ENCODE measurements at regions not wholly inside any gene's neighbourhood (a gene's known extent, or its start where the extent isn't known, plus 50 kb on each side); places are given as distances from the start of the nearest gene placed in this dataset.

DNA sequence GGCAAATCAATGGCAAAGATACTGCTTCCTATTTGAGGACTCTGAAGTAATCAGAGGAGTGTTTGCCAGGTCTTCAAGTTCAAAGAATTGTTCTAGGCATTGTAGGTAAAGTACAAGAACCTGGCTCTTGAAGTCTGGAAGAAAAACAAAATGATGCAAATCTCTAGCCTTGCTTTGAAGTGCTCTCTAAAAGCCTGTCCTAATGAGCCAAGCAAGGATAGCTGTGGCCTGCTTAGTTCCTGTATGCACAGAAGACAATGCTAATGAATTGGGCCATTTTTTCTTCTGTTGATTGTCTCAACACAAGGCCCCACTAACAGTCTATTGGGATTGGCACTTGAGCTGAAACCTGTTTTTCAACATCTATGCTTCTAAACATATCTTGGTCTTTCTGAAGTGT is 165.0 kb upstream of the POU3F2 start:
- H3K27ac ChIP-seq (ENCODE audit: low read length in 2 of 2): no peak overlapping the region
- no peak overlapping the region for H3K9ac ChIP-seq (ENCODE audit: low read length)
- POLR2A ChIA-PET: no interaction called here
- TF ChIP-seq, protein P1, sequence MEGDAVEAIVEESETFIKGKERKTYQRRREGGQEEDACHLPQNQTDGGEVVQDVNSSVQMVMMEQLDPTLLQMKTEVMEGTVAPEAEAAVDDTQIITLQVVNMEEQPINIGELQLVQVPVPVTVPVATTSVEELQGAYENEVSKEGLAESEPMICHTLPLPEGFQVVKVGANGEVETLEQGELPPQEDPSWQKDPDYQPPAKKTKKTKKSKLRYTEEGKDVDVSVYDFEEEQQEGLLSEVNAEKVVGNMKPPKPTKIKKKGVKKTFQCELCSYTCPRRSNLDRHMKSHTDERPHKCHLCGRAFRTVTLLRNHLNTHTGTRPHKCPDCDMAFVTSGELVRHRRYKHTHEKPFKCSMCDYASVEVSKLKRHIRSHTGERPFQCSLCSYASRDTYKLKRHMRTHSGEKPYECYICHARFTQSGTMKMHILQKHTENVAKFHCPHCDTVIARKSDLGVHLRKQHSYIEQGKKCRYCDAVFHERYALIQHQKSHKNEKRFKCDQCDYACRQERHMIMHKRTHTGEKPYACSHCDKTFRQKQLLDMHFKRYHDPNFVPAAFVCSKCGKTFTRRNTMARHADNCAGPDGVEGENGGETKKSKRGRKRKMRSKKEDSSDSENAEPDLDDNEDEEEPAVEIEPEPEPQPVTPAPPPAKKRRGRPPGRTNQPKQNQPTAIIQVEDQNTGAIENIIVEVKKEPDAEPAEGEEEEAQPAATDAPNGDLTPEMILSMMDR (IDR thresholded peaks at IDR 0.05): no peak
- TF ChIP-seq EZH2 (IDR thresholded peaks at IDR 0.05; ENCODE audit: borderline replicate concordance, insufficient read depth, low read depth, low read length, poor library complexity, severe bottlenecking): no peak
- H3K27me3 ChIP-seq (replicated peaks in 1 of 4; ENCODE audit: control extremely low read depth in 1 of 4, control insufficient read depth in 3 of 4, insufficient read depth in 4 of 4, low read length in 3 of 4): no peaks in the 10 kb centered on the region
- H3K4me1 Mint-ChIP-seq: no peaks in the 10 kb centered on the region
- no peak for DNase-seq
- no peak overlapping the region for H3K27ac Mint-ChIP-seq
- H3K9me3 ChIP-seq (ENCODE audit: control extremely low read depth in 1 of 3, control insufficient read depth in 2 of 3, insufficient read depth in 1 of 3, low read length in 2 of 3): no peaks in the 10 kb centered on the region
- H3K9me3 Mint-ChIP-seq (ENCODE audit: insufficient read depth): no peaks in the 10 kb centered on the region
- ATAC-seq (ENCODE audit: low read depth): no peak
- no peak overlapping the region for H3K4me2 ChIP-seq (replicated peaks; ENCODE audit: low read depth, low read length, poor library complexity, severe bottlenecking)
- H3K79me2 ChIP-seq (ENCODE audit: control insufficient read depth, insufficient read depth, low read length): no peaks in the 10 kb centered on the region
- CTCF ChIA-PET: no interaction called here
- no peaks in the 10 kb centered on the region for H3K36me3 ChIP-seq (replicated peaks in 1 of 2; ENCODE audit: control extremely low read depth in 1 of 2, control insufficient read depth in 1 of 2, extremely low read depth in 1 of 2, insufficient read depth in 2 of 2, low read length in 1 of 2)
- H3K27me3 Mint-ChIP-seq: no peaks in the 10 kb centered on the region
- H3K4me3 ChIP-seq (ENCODE audit: control extremely low read depth in 1 of 5, extremely low read depth in 1 of 5, insufficient read depth in 1 of 5, low read depth in 2 of 5, low read length in 4 of 5): no peak overlapping the region
- intact Hi-C loops (cut with micrococcal nuclease): no loop called here
- no peaks in the 10 kb centered on the region for H4K20me1 ChIP-seq (ENCODE audit: control insufficient read depth, insufficient read depth, low read length, poor library complexity, severe bottlenecking)
- no peak overlapping the region for H3K4me3 Mint-ChIP-seq
- H2AFZ ChIP-seq (ENCODE audit: insufficient read depth, low read depth, low read length, poor library complexity, severe bottlenecking): no peak overlapping the region
- H3K4me1 ChIP-seq (ENCODE audit: control insufficient read depth in 2 of 2, insufficient read depth in 2 of 2, low read length in 2 of 2): no peaks in the 10 kb centered on the region

DNA sequence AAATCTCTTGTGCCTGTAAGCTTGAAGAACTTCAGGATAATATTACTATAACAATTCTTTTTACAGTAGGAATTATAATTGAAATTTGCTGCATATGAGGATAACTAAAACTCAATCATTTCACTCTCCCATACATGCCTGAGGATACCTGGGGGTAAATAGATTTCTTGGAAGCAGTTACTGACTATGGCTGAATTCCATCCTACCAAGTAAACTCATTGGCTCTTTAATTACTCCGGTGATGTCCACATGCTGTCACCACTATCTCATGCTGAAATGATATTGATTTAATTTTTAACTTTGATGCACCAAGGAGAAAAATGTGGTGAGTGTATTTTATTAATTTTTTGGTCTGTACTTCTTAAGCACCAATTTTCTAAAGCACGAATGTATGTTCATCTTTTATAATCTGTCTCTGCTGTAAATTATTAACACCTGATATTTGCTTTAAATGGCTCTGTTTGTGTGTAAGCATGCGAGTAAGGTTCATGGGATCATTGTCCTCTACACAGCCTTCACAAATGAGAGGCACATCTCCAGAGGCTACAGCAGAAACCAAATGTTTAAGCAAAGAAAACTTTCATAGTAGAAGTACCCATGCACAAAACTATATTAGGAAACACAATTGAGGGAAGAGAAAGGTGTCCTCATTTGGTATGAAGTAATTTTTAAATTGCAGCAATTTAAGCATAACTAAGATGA is 164.2 kb upstream of the POU3F2 start:
- Histone ChIP-seq H3K4me2 (replicated peaks; ENCODE audit: low read depth, low read length, poor library complexity, severe bottlenecking) (no peak overlapping the region), H4K20me1 (ENCODE audit: control insufficient read depth, insufficient read depth, low read length, poor library complexity, severe bottlenecking) (no peaks in the 10 kb centered on the region), H3K36me3 (replicated peaks in 1 of 2; ENCODE audit: control extremely low read depth in 1 of 2, control insufficient read depth in 1 of 2, extremely low read depth in 1 of 2, insufficient read depth in 2 of 2, low read length in 1 of 2) (no peaks in the 10 kb centered on the region), H2AFZ (ENCODE audit: insufficient read depth, low read depth, low read length, poor library complexity, severe bottlenecking) (no peak overlapping the region), H3K79me2 (ENCODE audit: control insufficient read depth, insufficient read depth, low read length) (no peaks in the 10 kb centered on the region), H3K4me3 (ENCODE audit: control extremely low read depth in 1 of 5, extremely low read depth in 1 of 5, insufficient read depth in 1 of 5, low read depth in 2 of 5, low read length in 4 of 5) (no peak overlapping the region), H3K4me1 (ENCODE audit: control insufficient read depth in 2 of 2, insufficient read depth in 2 of 2, low read length in 2 of 2) (no peaks in the 10 kb centered on the region), H3K9ac (ENCODE audit: low read length) (no peak overlapping the region), H3K9me3 (ENCODE audit: control extremely low read depth in 1 of 3, control insufficient read depth in 2 of 3, insufficient read depth in 1 of 3, low read length in 2 of 3) (no peaks in the 10 kb centered on the region), H3K27me3 (replicated peaks in 1 of 4; ENCODE audit: control extremely low read depth in 1 of 4, control insufficient read depth in 3 of 4, insufficient read depth in 4 of 4, low read length in 3 of 4) (no peaks in the 10 kb centered on the region), H3K27ac (ENCODE audit: low read length in 2 of 2) (no peak overlapping the region)
- Mint-ChIP-seq H3K27ac (no peak overlapping the region), H3K4me1 (no peaks in the 10 kb centered on the region), H3K27me3 (no peaks in the 10 kb centered on the region), H3K9me3 (ENCODE audit: insufficient read depth) (no peaks in the 10 kb centered on the region), H3K4me3 (no peak overlapping the region)
- no peak for DNase-seq
- WGBS (ENCODE audit: insufficient coverage): no CpG with 5 or more reads among the region's 3 CpGs
- ATAC-seq (ENCODE audit: low read depth): no peak
- ChIA-PET POLR2A (no interaction called here), CTCF (no interaction called here)
- intact Hi-C loops (cut with micrococcal nuclease): no loop called here
- TF ChIP-seq, protein P1 (IDR thresholded peaks at IDR 0.05): no peak

Data from B cell (primary cell).